ENCODE measurements at regions not wholly inside any gene's neighbourhood (a gene's known extent, or its start where the extent isn't known, plus 50 kb on each side); places are given as distances from the start of the nearest gene placed in this dataset.

- no peaks in the 10 kb centered on the region for H3K9me3 ChIP-seq (ENCODE audit: low read depth)
- H3K4me3 ChIP-seq = no peak overlapping the region
- no peaks in the 10 kb centered on the region for H3K36me3 ChIP-seq
- peaks cover 4% of the 10 kb centered on the region for H3K4me1 ChIP-seq (ENCODE audit: low read depth)
- DNase-seq (ENCODE audit: low read depth in 1 of 2, low spot score in 1 of 2) = peak in 1 of 2 donors; percentile 28
- H3K27me3 ChIP-seq = no peaks in the 10 kb centered on the region
- TF ChIP-seq, protein P1, sequence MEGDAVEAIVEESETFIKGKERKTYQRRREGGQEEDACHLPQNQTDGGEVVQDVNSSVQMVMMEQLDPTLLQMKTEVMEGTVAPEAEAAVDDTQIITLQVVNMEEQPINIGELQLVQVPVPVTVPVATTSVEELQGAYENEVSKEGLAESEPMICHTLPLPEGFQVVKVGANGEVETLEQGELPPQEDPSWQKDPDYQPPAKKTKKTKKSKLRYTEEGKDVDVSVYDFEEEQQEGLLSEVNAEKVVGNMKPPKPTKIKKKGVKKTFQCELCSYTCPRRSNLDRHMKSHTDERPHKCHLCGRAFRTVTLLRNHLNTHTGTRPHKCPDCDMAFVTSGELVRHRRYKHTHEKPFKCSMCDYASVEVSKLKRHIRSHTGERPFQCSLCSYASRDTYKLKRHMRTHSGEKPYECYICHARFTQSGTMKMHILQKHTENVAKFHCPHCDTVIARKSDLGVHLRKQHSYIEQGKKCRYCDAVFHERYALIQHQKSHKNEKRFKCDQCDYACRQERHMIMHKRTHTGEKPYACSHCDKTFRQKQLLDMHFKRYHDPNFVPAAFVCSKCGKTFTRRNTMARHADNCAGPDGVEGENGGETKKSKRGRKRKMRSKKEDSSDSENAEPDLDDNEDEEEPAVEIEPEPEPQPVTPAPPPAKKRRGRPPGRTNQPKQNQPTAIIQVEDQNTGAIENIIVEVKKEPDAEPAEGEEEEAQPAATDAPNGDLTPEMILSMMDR (IDR thresholded peaks at IDR 0.05; ENCODE audit: low read depth, low read length) = no peak
- H3K27ac ChIP-seq = no peak overlapping the region
These were observed 1157.6 kb upstream of the CELF2 start for GRCh38 chr10:9860045-9860444.

DNA sequence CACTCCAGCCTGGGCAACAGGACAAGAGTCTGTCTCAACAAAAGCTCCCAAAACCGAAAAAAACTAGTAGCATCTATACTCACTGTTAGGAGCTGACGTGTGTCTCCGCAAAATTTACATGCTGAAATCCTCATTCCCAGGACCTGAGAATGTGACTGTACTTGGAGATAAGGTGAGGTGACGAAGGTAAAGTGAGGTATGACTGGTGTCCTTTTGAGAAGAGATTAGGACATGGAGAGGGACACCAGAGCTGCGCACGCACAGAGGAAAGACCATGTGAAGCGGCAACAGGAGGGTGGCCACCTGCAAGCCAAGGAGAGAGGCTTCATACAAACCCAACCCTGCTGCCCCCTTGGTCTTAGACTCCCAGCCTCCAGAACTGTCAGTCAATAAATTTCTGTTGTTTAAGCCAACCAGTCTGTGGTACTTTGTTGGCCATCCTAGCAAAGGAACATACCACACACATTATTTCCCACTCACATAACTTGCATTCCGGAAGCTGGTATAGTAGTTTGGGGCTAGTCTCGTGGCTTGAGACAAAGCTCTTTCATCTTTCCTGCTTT is 1154.0 kb upstream of the CELF2 start:
- Histone ChIP-seq H3K4me3 (no peak overlapping the region), H3K36me3 (no peaks in the 10 kb centered on the region), H3K27me3 (no peaks in the 10 kb centered on the region), H3K4me1 (ENCODE audit: low read depth) (peaks cover 4% of the 10 kb centered on the region), H3K9me3 (ENCODE audit: low read depth) (no peaks in the 10 kb centered on the region), H3K27ac (no peak overlapping the region)
- no peak for DNase-seq (ENCODE audit: low read depth in 1 of 2, low spot score in 1 of 2)
- TF ChIP-seq, protein P1 (IDR thresholded peaks at IDR 0.05; ENCODE audit: low read depth, low read length) = no peak

DNA sequence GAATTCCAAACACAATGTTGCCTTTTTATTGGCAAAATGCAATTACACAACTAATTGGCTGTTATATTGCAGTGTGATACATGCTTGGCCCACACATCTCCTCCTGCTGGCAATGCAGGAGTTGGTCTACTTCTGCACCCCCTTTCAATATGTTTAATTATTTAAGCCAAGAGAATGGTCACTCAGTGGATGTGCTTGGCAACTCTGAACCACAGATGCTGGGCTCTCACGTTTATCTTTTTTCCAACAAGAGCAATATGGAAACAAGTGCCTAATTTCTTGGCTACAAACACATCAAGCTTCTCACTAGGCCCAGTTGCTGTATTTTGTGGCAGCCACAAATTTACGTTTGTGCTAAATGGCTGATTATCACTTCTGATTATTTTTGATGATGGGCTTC is 1149.2 kb upstream of the CELF2 start:
- DNase-seq (ENCODE audit: low read depth in 1 of 2, low spot score in 1 of 2) = no peak
- TF ChIP-seq, protein P1 (IDR thresholded peaks at IDR 0.05; ENCODE audit: low read depth, low read length) = no peak

GRCh38 chr10:9869205-9869604 is 1148.5 kb upstream of the CELF2 start:
- no peaks in the 10 kb centered on the region for H3K9me3 ChIP-seq (ENCODE audit: low read depth)
- H3K4me1 ChIP-seq (ENCODE audit: low read depth) = no peaks in the 10 kb centered on the region
- no peaks in the 10 kb centered on the region for H3K27me3 ChIP-seq
- H3K4me3 ChIP-seq = no peak overlapping the region
- DNase-seq (ENCODE audit: low read depth in 1 of 2, low spot score in 1 of 2) = peak in 1 of 2 donors; percentile 6
- TF ChIP-seq, protein P1 (IDR thresholded peaks at IDR 0.05; ENCODE audit: low read depth, low read length) = no peak
- H3K36me3 ChIP-seq = no peaks in the 10 kb centered on the region
- H3K27ac ChIP-seq = no peak overlapping the region

More for the DNA sequence above, 1149.2 kb upstream of the CELF2 start:
- no peaks in the 10 kb centered on the region for H3K4me1 ChIP-seq (ENCODE audit: low read depth)
- no peaks in the 10 kb centered on the region for H3K36me3 ChIP-seq
- H3K4me3 ChIP-seq = no peak overlapping the region
- no peaks in the 10 kb centered on the region for H3K27me3 ChIP-seq
- H3K27ac ChIP-seq = no peak overlapping the region
- no peaks in the 10 kb centered on the region for H3K9me3 ChIP-seq (ENCODE audit: low read depth)

DNA sequence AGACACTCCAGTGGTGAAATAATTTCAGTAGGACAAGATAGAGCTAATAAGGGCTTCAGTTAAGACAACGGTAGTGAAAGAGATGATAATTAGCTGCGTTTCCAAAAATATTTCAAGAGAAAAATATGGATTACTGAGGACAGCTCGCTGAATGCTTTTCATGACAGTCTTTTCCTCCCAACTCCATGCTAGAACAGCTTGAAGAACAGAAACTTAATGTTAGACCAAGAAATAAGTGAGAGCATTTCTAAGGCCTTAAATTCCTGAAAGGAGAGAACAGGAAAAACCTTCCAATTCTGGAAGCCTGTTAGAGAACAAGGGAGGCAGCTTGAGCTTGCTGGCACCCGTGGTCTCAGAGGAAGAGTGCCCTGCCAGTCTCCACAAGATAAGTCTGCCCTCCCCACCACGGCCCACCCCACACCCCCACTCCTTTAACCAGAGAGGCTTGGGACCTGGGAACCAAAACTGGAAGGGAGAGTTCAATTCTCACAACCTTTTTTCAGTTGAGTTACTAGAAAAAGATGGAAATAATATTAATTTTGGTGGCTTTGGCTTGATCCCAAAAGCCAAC is 1148.0 kb upstream of the CELF2 start:
- H3K27ac ChIP-seq = no peak overlapping the region
- no peaks in the 10 kb centered on the region for H3K27me3 ChIP-seq
- no peak for DNase-seq (ENCODE audit: low read depth in 1 of 2, low spot score in 1 of 2)
- TF ChIP-seq, protein P1 (IDR thresholded peaks at IDR 0.05; ENCODE audit: low read depth, low read length) = no peak
- H3K4me3 ChIP-seq = no peak overlapping the region
- no peaks in the 10 kb centered on the region for H3K36me3 ChIP-seq
- H3K9me3 ChIP-seq (ENCODE audit: low read depth) = no peaks in the 10 kb centered on the region
- no peaks in the 10 kb centered on the region for H3K4me1 ChIP-seq (ENCODE audit: low read depth)
